ENCODE measurements at regions not wholly inside any gene's neighbourhood (a gene's known extent, or its start where the extent isn't known, plus 50 kb on each side); places are given as distances from the start of the nearest gene placed in this dataset.
"Not testable (repeated sequence)": the region's sequence is repeated elsewhere in the genome, so short reads cannot be mapped to it uniquely, and the experiment has no call there.

DNA sequence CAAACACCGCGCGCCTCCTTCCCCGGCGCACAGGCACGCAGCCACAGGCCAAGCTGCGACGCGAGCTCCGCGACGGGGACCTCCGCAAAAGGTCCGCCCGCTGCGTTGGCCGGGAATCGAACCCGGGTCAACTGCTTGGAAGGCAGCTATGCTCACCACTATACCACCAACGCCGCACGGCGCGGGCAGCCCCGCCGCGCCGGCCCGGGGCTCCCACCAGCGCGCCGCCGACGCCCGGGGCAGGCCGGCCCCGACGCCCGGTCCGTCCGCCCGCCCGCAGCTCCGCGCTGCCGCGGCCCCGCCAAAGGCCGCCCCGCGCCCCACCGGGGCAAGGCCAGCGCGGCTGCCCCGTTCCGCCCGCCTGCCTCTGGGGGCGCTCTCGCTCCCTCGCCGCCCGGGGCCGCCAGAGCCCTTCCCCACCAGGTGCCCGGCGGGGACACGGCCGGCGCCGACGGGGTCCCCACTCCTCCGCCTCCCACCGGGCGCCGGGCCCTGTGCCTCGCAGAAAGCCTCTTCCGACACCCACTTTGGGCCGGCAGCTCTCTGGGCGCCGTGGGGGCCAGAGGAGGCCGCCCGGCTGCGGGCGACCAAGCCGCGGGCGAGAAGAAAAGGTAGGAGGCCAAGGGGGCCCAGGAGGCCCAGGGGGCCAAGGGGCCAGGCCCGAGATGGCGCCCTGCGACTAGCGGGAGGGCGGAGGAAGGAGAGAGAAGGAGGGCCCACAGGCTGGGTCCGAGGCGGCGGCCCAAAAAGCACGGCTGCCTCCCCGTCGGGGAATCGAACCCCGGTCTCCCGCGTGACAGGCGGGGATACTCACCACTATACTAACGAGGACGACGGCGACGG is 50.2 kb upstream of the FCGR2A start:
- DNase-seq (ENCODE audit: low spot score), result not testable (repeated sequence)

DNA sequence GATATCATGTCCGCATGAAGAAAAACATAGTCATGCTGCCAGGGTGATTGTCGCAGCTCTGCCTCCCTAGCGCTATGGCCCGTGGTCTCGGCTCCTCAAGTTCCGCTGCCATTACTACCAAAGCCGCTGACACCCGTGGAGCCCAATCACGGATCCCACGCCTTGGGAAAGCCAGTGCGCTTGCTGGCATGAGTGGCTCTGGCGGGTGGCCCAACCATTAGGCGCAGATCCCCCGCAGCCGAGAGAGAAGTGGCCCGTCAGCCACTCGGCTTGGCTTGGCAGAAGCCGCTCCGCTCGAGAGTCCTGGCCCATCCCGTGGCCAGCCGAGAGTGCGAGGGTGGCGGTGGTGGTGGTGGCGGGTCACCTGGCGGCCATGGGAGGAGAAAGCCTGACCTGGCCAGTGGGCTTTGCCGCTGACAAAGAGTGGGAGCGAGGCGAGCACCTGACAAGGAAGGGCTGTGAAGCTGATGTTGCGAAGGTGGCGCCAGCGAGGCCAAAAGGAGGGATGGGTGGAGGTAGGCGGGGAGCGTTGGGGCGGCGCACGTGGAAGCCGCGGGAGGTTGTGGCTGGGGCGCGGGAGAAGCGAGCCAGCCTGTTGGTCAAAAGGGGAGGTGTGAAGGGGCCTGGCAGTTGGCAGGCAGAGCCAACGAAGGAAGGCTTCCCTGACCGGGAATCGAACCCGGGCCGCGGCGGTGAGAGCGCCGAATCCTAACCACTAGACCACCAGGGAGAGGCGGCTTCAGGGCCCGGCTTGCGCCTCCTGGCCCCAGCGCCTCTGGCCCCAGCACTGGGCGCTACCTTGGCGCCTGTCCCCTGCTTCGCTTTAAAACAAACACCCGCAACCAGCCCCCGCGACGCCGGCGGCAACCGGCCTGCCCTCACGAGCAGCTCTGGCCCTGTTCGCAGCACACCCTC is 51.0 kb upstream of the FCGR2A start:
- not testable (repeated sequence) for DNase-seq (ENCODE audit: low spot score)

DNA sequence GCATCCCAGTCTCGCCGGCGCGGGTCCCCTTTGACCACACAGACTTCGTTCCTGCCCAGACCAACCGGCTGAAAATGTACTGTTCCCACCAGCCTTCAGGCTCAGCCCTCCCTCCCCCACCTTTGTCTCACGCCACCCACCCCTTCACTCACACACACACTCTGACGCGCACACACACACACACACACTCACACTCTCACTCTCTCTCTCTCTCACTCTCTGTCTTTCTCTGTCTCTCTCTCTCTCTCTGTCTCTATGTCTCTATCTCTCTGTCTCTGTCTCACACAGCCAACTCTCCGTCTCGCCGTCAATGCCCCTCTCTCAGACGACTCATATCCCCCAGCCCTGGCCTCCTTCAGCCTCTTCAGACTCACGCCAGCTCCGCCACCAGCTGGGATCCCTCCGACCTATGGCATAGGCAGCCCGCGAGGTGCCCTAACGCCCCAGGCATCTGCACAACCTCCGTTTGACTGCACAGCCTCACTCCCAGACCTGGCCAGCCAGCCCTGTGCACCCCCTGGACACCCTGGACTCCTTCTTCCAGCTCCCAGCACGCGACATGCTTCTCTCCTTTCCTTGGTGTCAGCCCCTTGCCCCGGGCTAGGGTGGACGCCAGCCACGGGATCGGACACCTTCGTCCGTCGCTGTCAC is 53.4 kb upstream of the FCGR2A start:
- DNase-seq (ENCODE audit: low spot score), result not testable (repeated sequence)

DNA sequence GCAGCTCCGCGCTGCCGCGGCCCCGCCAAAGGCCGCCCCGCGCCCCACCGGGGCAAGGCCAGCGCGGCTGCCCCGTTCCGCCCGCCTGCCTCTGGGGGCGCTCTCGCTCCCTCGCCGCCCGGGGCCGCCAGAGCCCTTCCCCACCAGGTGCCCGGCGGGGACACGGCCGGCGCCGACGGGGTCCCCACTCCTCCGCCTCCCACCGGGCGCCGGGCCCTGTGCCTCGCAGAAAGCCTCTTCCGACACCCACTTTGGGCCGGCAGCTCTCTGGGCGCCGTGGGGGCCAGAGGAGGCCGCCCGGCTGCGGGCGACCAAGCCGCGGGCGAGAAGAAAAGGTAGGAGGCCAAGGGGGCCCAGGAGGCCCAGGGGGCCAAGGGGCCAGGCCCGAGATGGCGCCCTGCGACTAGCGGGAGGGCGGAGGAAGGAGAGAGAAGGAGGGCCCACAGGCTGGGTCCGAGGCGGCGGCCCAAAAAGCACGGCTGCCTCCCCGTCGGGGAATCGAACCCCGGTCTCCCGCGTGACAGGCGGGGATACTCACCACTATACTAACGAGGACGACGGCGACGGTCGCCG is 57.4 kb upstream of the FCGR2A start:
- not testable (repeated sequence) for DNase-seq (ENCODE audit: low spot score)

DNA sequence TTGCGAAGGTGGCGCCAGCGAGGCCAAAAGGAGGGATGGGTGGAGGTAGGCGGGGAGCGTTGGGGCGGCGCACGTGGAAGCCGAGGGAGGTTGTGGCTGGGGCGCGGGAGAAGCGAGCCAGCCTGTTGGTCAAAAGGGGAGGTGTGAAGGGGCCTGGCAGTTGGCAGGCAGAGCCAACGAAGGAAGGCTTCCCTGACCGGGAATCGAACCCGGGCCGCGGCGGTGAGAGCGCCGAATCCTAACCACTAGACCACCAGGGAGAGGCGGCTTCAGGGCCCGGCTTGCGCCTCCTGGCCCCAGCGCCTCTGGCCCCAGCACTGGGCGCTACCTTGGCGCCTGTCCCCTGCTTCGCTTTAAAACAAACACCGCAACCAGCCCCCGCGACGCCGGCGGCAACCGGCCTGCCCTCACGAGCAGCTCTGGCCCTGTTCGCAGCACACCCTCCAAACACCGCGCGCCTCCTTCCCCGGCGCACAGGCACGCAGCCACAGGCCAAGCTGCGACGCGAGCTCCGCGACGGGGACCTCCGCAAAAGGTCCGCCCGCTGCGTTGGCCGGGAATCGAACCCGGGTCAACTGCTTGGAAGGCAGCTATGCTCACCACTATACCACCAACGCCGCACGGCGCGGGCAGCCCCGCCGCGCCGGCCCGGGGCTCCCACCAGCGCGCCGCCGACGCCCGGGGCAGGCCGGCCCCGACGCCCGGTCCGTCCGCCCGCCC is 58.1 kb upstream of the FCGR2A start:
- DNase-seq (ENCODE audit: low spot score), result not testable (repeated sequence)

DNA sequence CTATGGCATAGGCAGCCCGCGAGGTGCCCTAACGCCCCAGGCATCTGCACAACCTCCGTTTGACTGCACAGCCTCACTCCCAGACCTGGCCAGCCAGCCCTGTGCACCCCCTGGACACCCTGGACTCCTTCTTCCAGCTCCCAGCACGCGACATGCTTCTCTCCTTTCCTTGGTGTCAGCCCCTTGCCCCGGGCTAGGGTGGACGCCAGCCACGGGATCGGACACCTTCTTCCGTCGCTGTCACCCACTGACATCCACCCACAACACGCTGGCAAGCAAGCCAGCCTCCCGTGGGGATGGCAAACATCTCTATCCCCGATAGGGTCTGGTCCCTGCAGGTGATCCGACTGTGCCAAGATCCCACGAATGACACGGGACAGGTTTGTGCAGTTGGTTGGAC is 60.5 kb upstream of the FCGR2A start:
- DNase-seq (ENCODE audit: low spot score), result not testable (repeated sequence)

DNA sequence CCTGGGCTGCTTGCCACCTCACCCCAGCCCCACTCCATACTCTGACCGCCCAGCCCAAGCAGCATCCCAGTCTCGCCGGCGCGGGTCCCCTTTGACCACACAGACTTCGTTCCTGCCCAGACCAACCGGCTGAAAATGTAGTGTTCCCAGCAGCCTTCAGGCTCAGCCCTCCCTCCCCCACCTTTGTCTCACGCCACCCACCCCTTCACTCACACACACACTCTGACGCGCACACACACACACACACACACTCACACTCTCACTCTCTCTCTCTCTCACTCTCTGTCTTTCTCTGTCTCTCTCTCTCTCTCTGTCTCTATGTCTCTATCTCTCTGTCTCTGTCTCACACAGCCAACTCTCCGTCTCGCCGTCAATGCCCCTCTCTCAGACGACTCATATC is 61.0 kb upstream of the FCGR2A start:
- DNase-seq (ENCODE audit: low spot score), result not testable (repeated sequence)

DNA sequence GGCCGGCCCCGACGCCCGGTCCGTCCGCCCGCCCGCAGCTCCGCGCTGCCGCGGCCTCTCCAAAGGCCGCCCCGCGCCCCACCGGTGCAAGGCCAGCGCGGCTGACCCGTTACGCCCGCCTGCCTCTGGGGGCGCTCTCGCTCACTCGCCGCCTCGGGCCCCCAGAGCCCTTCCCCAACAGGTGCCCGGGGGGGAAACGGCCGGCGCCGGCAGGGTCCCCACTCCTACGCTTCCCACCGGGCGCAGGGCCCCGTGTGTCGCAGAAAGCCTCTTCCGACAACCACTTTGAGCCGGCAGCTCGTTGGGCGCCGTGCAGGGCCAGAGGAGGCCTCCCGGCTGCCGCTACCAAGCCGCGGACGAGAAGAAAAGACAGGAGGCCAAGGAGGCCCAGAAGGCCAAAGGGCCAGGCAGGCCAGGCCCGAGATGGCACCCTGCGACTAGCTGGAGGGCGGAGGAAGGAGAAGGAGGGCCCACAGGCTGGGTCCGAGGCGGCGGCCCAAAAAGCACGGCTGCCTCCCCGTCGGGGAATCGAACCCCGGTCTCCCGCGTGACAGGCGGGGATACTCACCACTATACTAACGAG is 64.9 kb upstream of the FCGR2A start:
- DNase-seq (ENCODE audit: low spot score), result peak; percentile 83

DNA sequence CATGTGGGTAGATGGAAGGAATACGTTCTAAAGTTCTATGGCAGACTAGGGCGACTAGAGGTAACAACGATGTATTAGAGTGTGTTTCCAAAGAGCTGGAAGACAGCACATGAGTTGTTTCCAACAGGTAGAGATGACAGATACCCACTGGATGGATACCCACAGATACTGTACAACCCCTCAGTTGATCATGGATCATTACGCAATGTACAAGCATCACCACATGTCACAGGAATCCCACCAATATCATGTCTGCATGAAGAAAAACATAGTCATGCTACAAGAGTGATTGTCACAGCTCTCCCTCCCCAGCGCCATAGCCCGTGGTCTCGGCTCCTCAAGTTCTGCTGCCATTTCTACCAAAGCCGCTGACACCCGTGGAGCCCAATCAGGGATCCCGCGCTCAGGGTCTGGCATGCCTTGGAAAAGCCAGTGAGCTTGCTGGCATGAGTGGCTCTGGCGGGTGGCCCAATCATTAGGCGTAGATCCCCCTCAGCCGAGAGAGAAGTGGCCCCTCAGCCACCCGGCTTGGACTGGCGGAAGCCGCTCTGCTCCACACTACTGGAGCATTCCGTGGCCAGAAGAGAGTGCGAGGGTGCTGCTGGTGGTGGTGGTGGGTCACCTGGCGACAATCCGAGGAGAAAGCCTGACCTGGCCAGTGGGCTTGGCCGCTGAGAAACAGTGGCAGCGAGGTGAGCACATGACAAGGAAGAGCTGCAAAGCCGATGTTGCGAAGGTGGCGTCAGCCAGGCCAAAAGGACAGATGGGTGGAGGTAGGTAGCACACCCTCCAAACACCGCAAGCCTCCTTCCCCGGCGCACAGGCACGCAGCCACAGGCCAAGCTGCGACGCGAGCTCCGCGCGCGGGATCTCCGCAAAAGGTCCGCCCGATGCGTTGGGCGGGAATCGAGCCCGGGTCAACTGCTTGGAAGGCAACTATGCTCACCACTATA is 65.7 kb upstream of the FCGR2A start:
- DNase-seq (ENCODE audit: low spot score), result peak; percentile 20

DNA sequence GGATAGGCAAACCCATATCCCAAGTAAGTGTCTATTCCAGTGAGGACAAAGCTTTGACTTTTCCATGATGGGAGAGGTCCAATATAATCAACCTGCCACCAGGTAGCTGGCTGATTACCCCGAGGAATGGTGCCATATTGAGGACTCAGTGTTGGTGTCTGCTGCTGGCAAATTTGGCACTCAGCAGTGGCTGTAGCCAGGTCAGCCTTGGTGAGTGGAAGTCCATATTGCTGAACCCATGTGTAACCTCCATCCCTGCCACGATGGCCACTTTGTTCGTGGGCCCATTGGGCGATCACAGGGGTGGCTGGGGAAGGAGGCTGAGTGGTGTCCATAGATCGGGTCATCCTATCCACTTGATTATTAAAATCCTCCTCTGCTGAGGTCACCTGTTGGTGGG is 65.5 kb upstream of the CFAP126 start:
- not testable (repeated sequence) for DNase-seq (ENCODE audit: low spot score)

DNA sequence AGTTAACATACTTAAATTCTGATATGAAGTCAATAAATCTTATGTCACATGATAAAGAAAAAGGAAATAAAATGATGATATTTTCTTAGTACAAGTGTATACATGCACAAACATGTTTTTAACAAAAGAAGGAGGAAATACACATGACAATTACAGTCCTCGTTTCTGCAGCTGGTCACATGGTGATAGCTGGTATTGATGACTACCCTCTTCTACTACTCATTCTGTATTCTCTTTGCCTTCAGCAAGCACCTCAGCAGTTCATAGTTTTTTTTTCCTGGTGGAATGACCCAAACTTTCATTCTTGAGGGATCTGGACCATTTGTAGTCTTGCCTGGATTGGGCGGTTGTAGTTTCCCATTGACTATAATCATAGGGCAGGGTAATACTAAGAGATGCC is 64.4 kb upstream of the CFAP126 start:
- no peak for DNase-seq (ENCODE audit: low spot score)

DNA sequence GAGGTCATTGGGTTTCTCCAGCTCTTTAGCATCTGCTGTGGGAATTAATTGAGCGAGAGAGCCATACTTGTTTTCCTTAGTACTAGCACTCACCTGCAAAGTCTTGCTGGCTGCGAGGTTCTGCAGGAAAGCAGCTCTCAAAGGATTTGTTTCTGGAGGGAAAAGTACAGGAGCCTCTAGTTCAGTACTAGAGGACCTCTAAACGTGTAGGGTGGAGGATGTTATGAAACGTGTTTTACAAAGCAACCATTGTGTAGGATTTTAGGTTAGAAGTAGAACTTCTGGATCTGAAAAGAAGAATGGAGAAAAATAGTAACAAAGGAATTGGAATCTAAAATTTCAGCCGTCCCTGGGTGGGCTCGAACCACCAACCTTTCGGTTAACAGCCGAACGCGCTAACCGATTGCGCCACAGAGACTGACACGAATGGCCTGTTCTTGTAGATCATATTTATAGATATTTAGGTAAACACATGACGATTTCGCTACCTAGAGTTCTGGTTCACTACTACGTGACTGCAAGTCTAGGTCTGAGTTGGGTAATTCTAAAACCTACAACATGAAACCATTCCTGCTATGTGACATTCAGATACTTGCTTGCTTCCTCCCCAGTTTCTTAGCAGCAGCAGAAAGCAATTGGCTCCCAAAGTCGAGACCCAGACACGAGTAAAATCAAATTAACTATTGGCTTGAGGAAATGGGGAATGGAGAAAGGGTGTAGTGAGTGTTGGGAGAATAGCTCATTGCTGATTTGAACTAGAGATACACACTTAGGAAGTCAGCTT is 60.2 kb upstream of the CFAP126 start:
- peak; percentile 37 for DNase-seq (ENCODE audit: low spot score)

DNA sequence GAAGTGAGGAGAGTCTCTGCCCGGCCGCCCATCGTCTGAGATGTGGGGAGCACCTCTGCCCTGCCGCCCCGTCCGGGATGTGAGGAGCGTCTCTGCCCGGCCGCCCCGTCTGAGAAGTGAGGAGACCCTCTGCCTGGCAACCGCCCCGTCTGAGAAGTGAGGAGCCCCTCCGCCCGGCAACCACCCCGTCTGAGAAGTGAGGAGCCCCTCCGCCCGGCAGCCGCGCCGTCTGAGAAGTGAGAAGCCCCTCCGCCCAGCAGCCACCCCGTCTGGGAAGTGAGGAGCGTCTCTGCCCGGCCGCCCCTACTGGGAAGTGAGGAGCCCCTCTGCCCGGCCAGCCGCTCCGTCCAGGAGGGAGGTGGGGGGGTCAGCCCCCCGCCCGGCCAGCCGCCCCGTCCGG is 55.2 kb upstream of the CFAP126 start:
- DNase-seq (ENCODE audit: low spot score), result not testable (repeated sequence)

DNA sequence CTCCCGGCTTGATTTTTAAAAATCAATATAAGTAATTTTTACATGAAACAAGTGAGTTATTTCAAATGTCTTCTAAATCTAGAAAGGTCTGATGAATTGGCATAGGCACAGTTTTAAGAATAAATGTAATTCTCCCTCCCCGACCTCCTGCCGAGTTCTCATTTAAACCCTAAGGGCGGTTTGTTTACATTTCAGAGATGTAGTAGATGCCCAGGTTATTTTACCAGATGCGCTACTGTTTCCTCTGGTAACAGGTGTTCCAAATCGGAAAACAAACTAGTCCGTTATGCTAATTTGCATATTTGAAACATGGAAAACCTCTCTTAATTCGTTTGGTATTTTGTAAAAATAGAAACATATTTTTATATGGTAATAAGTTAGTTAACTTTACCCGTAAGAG is 53.8 kb upstream of the CFAP126 start:
- DNase-seq (ENCODE audit: low spot score), result no peak

DNA sequence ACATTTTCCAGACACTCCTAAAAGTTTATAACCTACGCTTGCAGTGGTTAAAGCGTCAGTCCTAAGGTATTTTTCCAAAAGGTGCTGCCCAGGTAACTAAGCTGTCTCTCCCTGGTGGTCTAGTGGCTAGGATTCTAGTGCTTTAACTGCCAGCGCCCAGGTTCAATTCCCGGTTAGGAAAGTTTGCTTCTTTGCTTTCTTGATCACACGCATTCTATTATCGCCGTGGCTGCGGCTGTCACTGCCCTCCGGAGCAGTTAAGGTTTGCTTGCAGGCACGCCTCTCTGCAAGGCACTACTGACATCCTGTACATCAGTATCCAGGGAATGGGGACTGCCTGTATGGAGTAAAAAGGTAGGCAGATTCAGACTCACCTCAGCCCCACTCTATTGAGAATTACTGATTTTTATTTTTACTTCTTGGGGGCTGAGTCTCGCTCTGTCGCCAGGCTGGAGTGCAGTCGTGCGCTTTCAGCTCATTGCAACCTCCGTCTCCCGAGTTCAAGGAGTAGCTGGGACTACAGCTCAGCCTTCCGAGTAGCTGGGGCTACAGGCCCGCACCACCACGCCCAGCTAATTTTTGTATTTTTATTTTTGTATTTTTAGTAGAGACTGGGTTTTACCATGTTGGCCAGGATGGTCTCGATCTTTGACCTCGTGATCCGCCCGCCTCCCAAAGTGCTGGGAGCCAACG is 53.2 kb upstream of the CFAP126 start:
- DNase-seq (ENCODE audit: low spot score), result peak; percentile 34

DNA sequence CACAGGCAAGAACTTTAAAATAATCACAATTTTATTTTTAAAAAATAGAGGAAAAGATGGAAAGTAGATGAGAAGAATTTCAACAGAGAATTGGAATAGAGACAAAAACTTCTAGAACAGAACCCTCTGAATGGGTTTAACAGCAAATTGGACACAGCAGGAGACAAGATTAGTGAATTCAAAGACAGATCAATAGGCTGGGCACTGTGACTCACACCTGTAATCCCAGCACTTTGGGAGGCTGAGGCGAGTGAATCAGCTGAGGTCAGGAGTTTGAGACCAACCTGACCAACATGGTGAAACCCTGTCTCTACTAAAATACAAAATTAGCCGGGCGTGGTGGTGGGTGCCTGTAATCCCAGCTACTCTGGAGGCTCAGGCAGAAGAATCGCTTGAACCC is 49.9 kb upstream of the CFAP126 start:
- DNase-seq (ENCODE audit: low spot score), result not testable (repeated sequence)
